RWPE2 (cell line): ENCODE measurements at regions not wholly inside any gene's neighbourhood (a gene's known extent, or its start where the extent isn't known, plus 50 kb on each side); places are given as distances from the start of the nearest gene placed in this dataset.

ENCODE experiments used
- ATAC-seq: fragments of 200-7000 bp; cut with Tn5 transposase; 3 replicates; pipeline ENCODE4 v1.9.1; 2021; ENCODE audit warnings: low read depth
- DNase-seq: peaks from one replicate; pipeline ENCODE4 v3.0.0-alpha.2; 2020; ENCODE audit warnings: low spot score
- H3K27ac ChIP-seq: fragments of 450-650 bp; 2 replicates; pipeline ENCODE4 v1.5.1; 2017; ENCODE audit warnings: mild to moderate bottlenecking; ENCODE audit not compliant: poor library complexity, severe bottlenecking
- H3K27me3 ChIP-seq: fragments of 250-450 bp; sonication (Bioruptor Pico); 2 replicates; pipeline ENCODE4 v1.5.1; 2021; ENCODE audit warnings: mild to moderate bottlenecking, moderate library complexity; ENCODE audit not compliant: insufficient read depth, poor library complexity, severe bottlenecking
- H3K36me3 ChIP-seq: fragments of 250-450 bp; sonication (Bioruptor Pico); 2 replicates; pipeline ENCODE4 v1.5.1; 2020; ENCODE audit warnings: low read depth, mild to moderate bottlenecking, moderate library complexity
- H3K4me1 ChIP-seq: fragments of 250-450 bp; sonication (Bioruptor Pico); 2 replicates; pipeline ENCODE4 v1.5.1; 2021; ENCODE audit warnings: mild to moderate bottlenecking, moderate library complexity; ENCODE audit not compliant: insufficient read depth, poor library complexity, severe bottlenecking
- H3K4me3 ChIP-seq: fragments of 250-450 bp; sonication (Bioruptor Pico); 2 replicates; pipeline ENCODE4 v1.5.1; 2021; ENCODE audit warnings: mild to moderate bottlenecking, moderate library complexity; ENCODE audit not compliant: severe bottlenecking
- H3K9me3 ChIP-seq: fragments of 250-450 bp; sonication (Bioruptor Pico); 2 replicates; pipeline ENCODE4 v1.5.1; 2021; ENCODE audit warnings: mild to moderate bottlenecking, moderate library complexity; ENCODE audit not compliant: severe bottlenecking
- CTCF ChIP-seq: fragments of 450-650 bp; IDR thresholded peaks from one replicate; pipeline ENCODE4 v1.5.1; 2017; ENCODE audit warnings: mild to moderate bottlenecking, moderate library complexity; ENCODE audit not compliant: poor library complexity, severe bottlenecking

- ATAC-seq (no peak), DNase-seq (no peak)
- no peak overlapping the region for H3K4me3 ChIP-seq
- H3K36me3 ChIP-seq, result no peaks in the 10 kb centered on the region
- TF ChIP-seq CTCF, result no peak
- H3K9me3 ChIP-seq, result no peaks in the 10 kb centered on the region
- H3K27me3 ChIP-seq, result no peaks in the 10 kb centered on the region
- no peak overlapping the region for H3K27ac ChIP-seq
- no peaks in the 10 kb centered on the region for H3K4me1 ChIP-seq
Observed at GRCh38 chr6:125656287-125656870, 93.1 kb upstream of the HEY2 start.

- TF ChIP-seq CTCF, result no peak
- no peaks in the 10 kb centered on the region for H3K9me3 ChIP-seq
Observed at GRCh38 chr6:125658136-125658535, 91.3 kb upstream of the HEY2 start.

GRCh38 chr6:125658759-125659431, 90.5 kb upstream of the HEY2 start:
- ATAC-seq, result 0 out of 3 replicates have a peak, but pooled peaks have one; percentile 40
- Histone ChIP-seq H3K27ac (no peak overlapping the region), H3K27me3 (peaks cover 1% of the 10 kb centered on the region), H3K4me3 (no peak overlapping the region), H3K9me3 (no peaks in the 10 kb centered on the region), H3K4me1 (no peaks in the 10 kb centered on the region), H3K36me3 (no peaks in the 10 kb centered on the region)
- no peak for TF ChIP-seq CTCF
- DNase-seq, result no peak

More at GRCh38 chr6:125658136-125658535, 91.3 kb upstream of the HEY2 start:
- DNase-seq, result no peak
- ATAC-seq, result no peak
- no peaks in the 10 kb centered on the region for H3K27me3 ChIP-seq
- H3K27ac ChIP-seq, result no peak overlapping the region
- H3K4me1 ChIP-seq, result no peaks in the 10 kb centered on the region
- no peaks in the 10 kb centered on the region for H3K36me3 ChIP-seq
- no peak overlapping the region for H3K4me3 ChIP-seq

- no peaks in the 10 kb centered on the region for H3K4me1 ChIP-seq
- H3K27ac ChIP-seq, result no peak overlapping the region
- peaks cover 2% of the 10 kb centered on the region for H3K27me3 ChIP-seq
- no peak overlapping the region for H3K4me3 ChIP-seq
- ATAC-seq (no peak), DNase-seq (no peak)
- TF ChIP-seq CTCF, result no peak
- H3K36me3 ChIP-seq, result no peaks in the 10 kb centered on the region
- H3K9me3 ChIP-seq, result no peaks in the 10 kb centered on the region
Observed at GRCh38 chr6:125659887-125660286, 89.5 kb upstream of the HEY2 start.

- no peaks in the 10 kb centered on the region for H3K4me1 ChIP-seq
- H3K27me3 ChIP-seq, result peaks cover 2% of the 10 kb centered on the region
- ATAC-seq (no peak), DNase-seq (no peak)
- no peaks in the 10 kb centered on the region for H3K36me3 ChIP-seq
- H3K27ac ChIP-seq, result no peak overlapping the region
- H3K9me3 ChIP-seq, result no peaks in the 10 kb centered on the region
- no peak overlapping the region for H3K4me3 ChIP-seq
- no peak for TF ChIP-seq CTCF
Observed at GRCh38 chr6:125662296-125662695, 87.1 kb upstream of the HEY2 start.
